ENCODE measurements at regions not wholly inside any gene's neighbourhood (a gene's known extent, or its start where the extent isn't known, plus 50 kb on each side); places are given as distances from the start of the nearest gene placed in this dataset.

- no peak for TF ChIP-seq EZH2phosphoT487 (IDR thresholded peaks at IDR 0.05; ENCODE audit: insufficient read depth, low read depth)
- TF ChIP-seq EZH2 (IDR thresholded peaks at IDR 0.05; ENCODE audit: insufficient read depth, poor library complexity, severe bottlenecking): no peak
These were observed 60.5 kb upstream of the PRR23C start for GRCh38 chr3:139105154-139105702.
